Esophagus muscularis mucosa (tissue), 4 donors: ENCODE measurements at regions not wholly inside any gene's neighbourhood (a gene's known extent, or its start where the extent isn't known, plus 50 kb on each side); places are given as distances from the start of the nearest gene placed in this dataset.

Source experiments
- DNase-seq: peaks from one replicate; pipeline ENCODE4 v3.0.0-alpha.2; 2017; ENCODE audit errors: extremely low spot score
- H3K27ac ChIP-seq, 4 donors: fragments of 200-600 bp; sonication (generic); replicated peaks in 1 of 4; 1 replicate in 3 of 4; 2 replicates in 1 of 4; pipeline ENCODE4 v1.5.1; 2016 to 2019; ENCODE audit warnings: mild to moderate bottlenecking in 1 of 4
- H3K27me3 ChIP-seq, 4 donors: fragments of 200-600 bp; sonication (generic); one replicate each; pipeline versions ENCODE4 v1.5.1 to v1.6.0; 2016 to 2019
- H3K36me3 ChIP-seq, 4 donors: fragments of 200-600 bp; sonication (generic); one replicate each; pipeline ENCODE4 v1.5.1; 2016 to 2019
- H3K4me1 ChIP-seq, 4 donors: fragments of 200-600 bp; sonication (generic); one replicate each; pipeline ENCODE4 v1.5.1; 2016 to 2019
- H3K4me3 ChIP-seq, 4 donors: fragments of 200-600 bp; sonication (generic); 1 replicate in 2 of 4; 2 replicates in 2 of 4; pipeline ENCODE4 v1.5.1; 2016 to 2019; ENCODE audit warnings: mild to moderate bottlenecking in 4 of 4, moderate library complexity in 1 of 4
- H3K9me3 ChIP-seq, 4 donors: fragments of 200-600 bp; sonication (generic); 1 replicate in 3 of 4; 2 replicates in 1 of 4; pipeline ENCODE4 v1.5.1; 2016 to 2019
- CTCF ChIP-seq, 3 experiments: fragments of 200-600 bp in 2 of 3; fragments of 450-650 bp in 1 of 3; sonication (generic) in 2 of 3; IDR thresholded peaks; one replicate each; pipeline ENCODE4 v1.5.1; 2017 to 2019; ENCODE audit warnings: antibody characterized with exemption in 3 of 3, mild to moderate bottlenecking in 2 of 3, moderate library complexity in 1 of 3
- EP300 ChIP-seq: sonication (generic); formaldehyde crosslinking; IDR thresholded peaks from one replicate; pipeline ENCODE4 v1.6.1; 2017; ENCODE audit warnings: antibody characterized with exemption
- POLR2A ChIP-seq: fragments of 450-650 bp; IDR thresholded peaks from one replicate; pipeline ENCODE4 v1.6.1; 2017; ENCODE audit warnings: antibody characterized with exemption, moderate library complexity, mild to moderate bottlenecking, low read depth
- POLR2AphosphoS5 ChIP-seq, 2 donors: sonication (generic); formaldehyde crosslinking; IDR thresholded peaks; one replicate each; pipeline ENCODE4 v1.6.1; 2017; ENCODE audit warnings: antibody characterized with exemption in 2 of 2
- WGBS: methylation state at CpG from one replicate; pipeline ENCODE4 v1.1.5; 2018; 5-methylcytosine and 5-hydroxymethylcytosine counted together
- intact Hi-C: fragments of 100-400 bp; cut with DNase I; formaldehyde crosslinking; loops from one replicate; pipeline ENCODE4 v1.15.1; 2023

- Histone ChIP-seq H3K27me3 (no peaks in the 10 kb centered on the region), H3K4me3 (no peak overlapping the region), H3K36me3 (no peaks in the 10 kb centered on the region), H3K27ac (no peak overlapping the region), H3K4me1 (no peaks in the 10 kb centered on the region), H3K9me3 (no peaks in the 10 kb centered on the region)
- no peak for TF ChIP-seq POLR2AphosphoS5 (IDR thresholded peaks at IDR 0.05)
- no peak for TF ChIP-seq CTCF (IDR thresholded peaks at IDR 0.05)
- no peak for TF ChIP-seq EP300
- no peak for TF ChIP-seq POLR2A
- intact Hi-C loops: no loop called here
- no peak for DNase-seq
Measured at GRCh38 chr6:76592566-76592965, 520.1 kb upstream of the IMPG1 start.

DNA sequence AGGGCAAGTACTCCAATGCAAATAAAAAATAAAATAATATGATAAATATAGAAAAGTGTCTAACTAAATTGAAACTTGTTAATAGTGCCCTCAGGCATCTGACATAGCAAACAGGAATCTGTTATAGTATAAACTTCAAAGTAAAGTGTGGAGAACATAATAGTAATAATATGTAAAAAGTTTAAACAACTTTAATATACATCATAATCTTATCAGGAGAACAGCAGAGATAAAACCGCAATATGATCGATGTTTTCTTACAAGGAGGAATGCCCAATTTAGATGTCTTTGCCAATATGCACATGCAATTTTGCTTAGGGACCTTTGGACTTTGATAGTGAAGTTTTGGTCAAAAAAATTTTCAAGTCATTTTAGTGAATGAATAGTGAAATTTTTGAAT is 514.8 kb upstream of the IMPG1 start:
- Histone ChIP-seq H3K27me3 (no peaks in the 10 kb centered on the region), H3K4me3 (no peak overlapping the region), H3K4me1 (no peaks in the 10 kb centered on the region), H3K36me3 (no peaks in the 10 kb centered on the region), H3K27ac (no peak overlapping the region), H3K9me3 (no peaks in the 10 kb centered on the region)
- TF ChIP-seq POLR2AphosphoS5 (IDR thresholded peaks at IDR 0.05) (no peak), POLR2A (no peak), CTCF (IDR thresholded peaks at IDR 0.05) (no peak)
- 41% methylated on average over 2 of the region's 2 CpGs for WGBS
- intact Hi-C loops: no loop called here
- DNase-seq: no peak

DNA sequence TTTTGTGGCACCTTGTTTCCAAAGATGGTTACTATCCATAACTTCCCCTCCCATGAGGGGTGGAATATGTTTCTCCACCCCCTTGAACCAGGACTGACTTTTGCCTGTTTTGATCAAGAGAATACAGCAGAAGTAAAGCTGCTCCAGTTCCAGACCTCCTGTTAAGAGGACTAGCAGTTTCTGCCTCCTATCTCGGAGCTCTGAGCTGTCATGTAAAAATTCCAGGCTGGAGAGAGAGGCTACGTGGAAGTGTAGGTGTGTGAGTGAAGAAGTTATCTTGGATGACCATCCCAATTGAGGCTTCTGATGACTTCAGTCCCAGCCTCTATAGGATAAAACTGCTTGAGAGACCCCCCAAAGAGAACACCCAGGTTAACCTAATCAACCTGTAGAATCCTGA is 511.7 kb upstream of the IMPG1 start:
- 40% methylated on average over 2 of the region's 2 CpGs for WGBS
- no peak for DNase-seq
- Histone ChIP-seq H3K27ac (no peak overlapping the region), H3K36me3 (no peaks in the 10 kb centered on the region), H3K4me3 (no peak overlapping the region), H3K27me3 (no peaks in the 10 kb centered on the region), H3K9me3 (no peaks in the 10 kb centered on the region), H3K4me1 (no peaks in the 10 kb centered on the region)
- intact Hi-C loops: no loop called here
- TF ChIP-seq POLR2A (no peak), CTCF (IDR thresholded peaks at IDR 0.05) (no peak), EP300 (no peak), POLR2AphosphoS5 (IDR thresholded peaks at IDR 0.05) (no peak)

- TF ChIP-seq CTCF (IDR thresholded peaks at IDR 0.05): no peak
- TF ChIP-seq EP300: no peak
- no peak for TF ChIP-seq POLR2AphosphoS5 (IDR thresholded peaks at IDR 0.05)
- no peak for TF ChIP-seq POLR2A
- Histone ChIP-seq H3K27ac (no peak overlapping the region), H3K4me1 (no peaks in the 10 kb centered on the region), H3K27me3 (no peaks in the 10 kb centered on the region), H3K36me3 (no peaks in the 10 kb centered on the region), H3K4me3 (no peak overlapping the region), H3K9me3 (no peaks in the 10 kb centered on the region)
- 41% methylated on average over 1 of the region's 1 CpG for WGBS
- intact Hi-C loops: no loop called here
- no peak for DNase-seq
Measured at GRCh38 chr6:76578746-76579145, 506.3 kb upstream of the IMPG1 start.

DNA sequence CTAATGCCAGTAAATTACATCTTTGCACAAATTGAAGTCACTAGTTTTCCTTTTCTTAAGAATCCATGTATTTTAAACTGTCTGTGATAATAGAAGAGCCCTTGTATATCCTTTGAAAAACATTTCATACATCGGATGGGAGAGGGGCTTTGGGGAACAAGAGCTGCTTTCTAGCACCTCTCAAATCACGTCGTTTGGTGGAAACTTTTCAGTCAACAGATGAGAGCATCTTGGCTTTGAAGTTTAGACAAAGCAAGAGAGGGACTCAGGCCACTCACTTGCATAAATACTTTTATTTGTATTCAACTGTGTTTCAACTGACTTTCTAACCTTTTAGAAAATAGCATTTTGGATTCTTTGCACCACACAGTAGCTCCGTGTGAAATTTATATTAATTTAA is 502.3 kb upstream of the IMPG1 start:
- intact Hi-C loops: no loop called here
- Histone ChIP-seq H3K36me3 (no peaks in the 10 kb centered on the region), H3K27me3 (no peaks in the 10 kb centered on the region), H3K27ac (no peak overlapping the region), H3K4me1 (no peaks in the 10 kb centered on the region), H3K4me3 (no peak overlapping the region), H3K9me3 (no peaks in the 10 kb centered on the region)
- TF ChIP-seq CTCF (IDR thresholded peaks at IDR 0.05): no peak
- TF ChIP-seq EP300: no peak
- TF ChIP-seq POLR2AphosphoS5 (IDR thresholded peaks at IDR 0.05): no peak
- no peak for TF ChIP-seq POLR2A
- no peak for DNase-seq
- WGBS: 21% methylated on average over 4 of the region's 4 CpGs
